Endothelial cell of umbilical vein (primary cell): ENCODE measurements at regions not wholly inside any gene's neighbourhood (a gene's known extent, or its start where the extent isn't known, plus 50 kb on each side); places are given as distances from the start of the nearest gene placed in this dataset.

Experiments used
- BruUV-seq: library from RNA; stranded (reverse); fragments of 400-500 nt; replicated peaks from 2 replicates; lab custom pipeline; 2021; lab: Mats Ljungman, UMichigan
- CTCF ChIA-PET: fragments of 300-600, 350-600 bp; sonication (Branson Sonifier 250); formaldehyde crosslinking; loops from one replicate; lab custom pipeline; 2021; ENCODE audit warnings: antibody characterized with exemption, inconsistent platforms; lab: Charles Lee
- POLR2A ChIA-PET: fragments of 300-600, 350-600 bp; sonication (Branson Sonifier 250); formaldehyde crosslinking; loops from one replicate; lab custom pipeline; 2021; ENCODE audit warnings: antibody characterized with exemption, inconsistent platforms; lab: Charles Lee
- DNase-seq: peaks from one replicate; pipeline ENCODE4 v3.0.0-alpha.2; 2011; ENCODE audit warnings: low read depth, low spot score
- FAIRE-seq: peaks from 2 replicates; lab custom pipeline; 2011; peaks lifted over from hg19 to GRCh38; lab: Jason Lieb, UNC
- H2AFZ ChIP-seq: 2 replicates; pipeline ENCODE4 v1.6.0; 2012; ENCODE audit warnings: low read depth, low read length, control low read depth, inconsistent platforms
- H3K27ac ChIP-seq: 2 replicates; pipeline ENCODE4 v1.5.1; 2011; ENCODE audit warnings: low read depth, mild to moderate bottlenecking, control low read depth, low read length, moderate library complexity; ENCODE audit not compliant: insufficient read depth
- H3K27me3 ChIP-seq, 2 experiments: 2 replicates each; pipeline versions ENCODE4 v1.6.0 to v1.6.1; 2011; ENCODE audit warnings: low read length in 2 of 2, mixed read lengths in 1 of 2; ENCODE audit not compliant: control insufficient read depth in 2 of 2, insufficient read depth in 2 of 2
- H3K36me3 ChIP-seq, 2 experiments: 2 replicates in 1 of 2; 3 replicates in 1 of 2; pipeline ENCODE4 v1.5.1; 2011; ENCODE audit warnings: low read length in 2 of 2, mild to moderate bottlenecking in 1 of 2, moderate library complexity in 1 of 2; ENCODE audit not compliant: control insufficient read depth in 2 of 2, insufficient read depth in 2 of 2; ENCODE audit errors: extremely low read depth in 1 of 2
- H3K4me1 ChIP-seq: 3 replicates; pipeline ENCODE4 v1.5.1; 2011; ENCODE audit warnings: mild to moderate bottlenecking, low read length; ENCODE audit not compliant: control insufficient read depth, insufficient read depth; ENCODE audit errors: extremely low read depth
- H3K4me2 ChIP-seq: 2 replicates; pipeline ENCODE4 v1.6.1; 2011; ENCODE audit warnings: low read length, control low read depth, mixed read lengths; ENCODE audit not compliant: insufficient read depth
- H3K4me3 ChIP-seq, 3 experiments: fragments of 200-600 bp in 1 of 3; sonication (generic), shearing (Covaris generic) in 1 of 3; replicated peaks in 1 of 3; 2 replicates each; pipeline ENCODE4 v1.5.1; 2011 to 2016; ENCODE audit warnings: control low read depth in 3 of 3, low read length in 3 of 3, mild to moderate bottlenecking in 2 of 3, inconsistent platforms in 1 of 3, low read depth in 1 of 3, moderate library complexity in 1 of 3; ENCODE audit not compliant: insufficient read depth in 1 of 3
- H3K79me2 ChIP-seq: 2 replicates; pipeline ENCODE4 v1.6.0; 2012; ENCODE audit warnings: low read length, inconsistent platforms; ENCODE audit not compliant: control insufficient read depth, insufficient read depth
- H3K9ac ChIP-seq: replicated peaks from 2 replicates; pipeline ENCODE3; 2011; ENCODE audit warnings: low read length, control low read depth; ENCODE audit not compliant: insufficient read depth; ENCODE audit errors: extremely low read depth
- H3K9me1 ChIP-seq: replicated peaks from 3 replicates; pipeline ENCODE4 v1.6.0; 2011; ENCODE audit warnings: mild to moderate bottlenecking, low read length; ENCODE audit not compliant: control insufficient read depth, insufficient read depth; ENCODE audit errors: extremely low read depth
- H3K9me3 ChIP-seq: replicated peaks from 2 replicates; pipeline ENCODE4 v1.5.1; 2012; ENCODE audit warnings: low read length, inconsistent platforms; ENCODE audit not compliant: control insufficient read depth, insufficient read depth
- H4K20me1 ChIP-seq: replicated peaks from 2 replicates; pipeline ENCODE3; 2011; ENCODE audit warnings: mild to moderate bottlenecking, low read length; ENCODE audit not compliant: control insufficient read depth, insufficient read depth; ENCODE audit errors: extremely low read depth
- EZH2 ChIP-seq: IDR thresholded peaks from 2 replicates; pipeline ENCODE4 v1.6.1; 2012; ENCODE audit warnings: borderline replicate concordance, low read depth, mild to moderate bottlenecking, moderate library complexity, low read length, inconsistent platforms; ENCODE audit not compliant: severe bottlenecking
- FOS ChIP-seq: IDR thresholded peaks from 2 replicates; pipeline ENCODE4 v1.6.1; 2011; ENCODE audit warnings: mild to moderate bottlenecking, low read length, moderate library complexity, borderline replicate concordance; ENCODE audit not compliant: insufficient read depth
- GATA2 ChIP-seq: IDR thresholded peaks from 2 replicates; pipeline ENCODE4 v1.7.0; 2011; ENCODE audit warnings: low read depth, mild to moderate bottlenecking, moderate library complexity, mixed read lengths, low read length; ENCODE audit not compliant: insufficient read length, insufficient read depth
- JUN ChIP-seq: IDR thresholded peaks from 2 replicates; pipeline ENCODE4 v1.6.1; 2011; ENCODE audit warnings: borderline replicate concordance, low read depth; ENCODE audit not compliant: insufficient read length, insufficient read depth
- MYC ChIP-seq: IDR thresholded peaks from one replicate; pipeline ENCODE4 v1.6.1; 2011; ENCODE audit warnings: mild to moderate bottlenecking, low read depth, low read length
- POLR2A ChIP-seq: IDR thresholded peaks from 2 replicates; pipeline ENCODE4 v1.6.1; 2012; ENCODE audit warnings: low read depth, mild to moderate bottlenecking, control low read depth, low read length
- POLR2AphosphoS5 ChIP-seq: IDR thresholded peaks from 2 replicates; pipeline ENCODE4 v1.6.1; 2012; ENCODE audit warnings: low read depth, mild to moderate bottlenecking, control low read depth, low read length, moderate library complexity; ENCODE audit not compliant: insufficient read depth
- dilution Hi-C: fragments of 300-500 bp; cut with MboI; formaldehyde crosslinking; loops from one replicate; pipeline ENCODE4 v1.15.0; 2019; ENCODE audit warnings: low sequenced_read_pairs; ENCODE audit not compliant: extremely low pct_ligation_motif_present
- intact Hi-C: fragments of 100-400 bp; cut with micrococcal nuclease; formaldehyde crosslinking; loops from one replicate; pipeline ENCODE4 v1.10.0; 2022
- TF ChIP-seq, protein P1 (sequence below): IDR thresholded peaks from 2 replicates; pipeline ENCODE4 v1.6.1; 2011; ENCODE audit not compliant: insufficient read depth, insufficient read length
- TF ChIP-seq, protein P2 (sequence below), 2 donors: IDR thresholded peaks; 1 replicate in 1 of 2; 2 replicates in 1 of 2; pipeline ENCODE4 v1.5.1; 2011; ENCODE audit warnings: low read length in 2 of 2, mild to moderate bottlenecking in 2 of 2, moderate library complexity in 2 of 2, control low read depth in 1 of 2, inconsistent platforms in 1 of 2, low read depth in 1 of 2; ENCODE audit not compliant: insufficient read depth in 1 of 2; ENCODE audit errors: extremely low read depth in 1 of 2

DNA sequence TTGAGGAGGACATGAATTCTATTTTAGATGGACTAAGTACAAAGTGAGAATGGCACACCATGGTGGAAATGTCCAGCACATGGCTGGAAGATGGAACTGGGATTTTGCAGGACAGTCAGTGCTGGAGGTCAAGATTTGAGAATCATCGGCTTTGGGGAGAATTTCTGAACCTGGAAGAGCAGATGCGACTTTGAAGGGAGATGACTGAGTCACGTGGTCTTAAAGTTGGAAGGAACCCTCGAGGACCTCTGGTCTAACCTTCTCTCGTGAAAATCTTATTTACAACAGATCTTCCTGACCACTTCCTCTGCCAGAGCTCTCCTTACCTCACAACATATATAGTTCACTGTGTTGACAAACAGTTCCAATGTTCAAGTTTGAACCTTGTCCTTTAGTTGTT lies 415.4 kb downstream of the ATP23 start:
- H3K4me3 ChIP-seq = no peak overlapping the region
- H3K4me2 ChIP-seq = no peak overlapping the region
- no peak overlapping the region for H3K27ac ChIP-seq
- H3K36me3 ChIP-seq = no peaks in the 10 kb centered on the region
- H3K4me1 ChIP-seq = no peaks in the 10 kb centered on the region
- intact Hi-C loops = no loop called here
- no peak overlapping the region for H2AFZ ChIP-seq
- no peaks in the 10 kb centered on the region for H4K20me1 ChIP-seq
- H3K79me2 ChIP-seq = no peaks in the 10 kb centered on the region
- no peaks in the 10 kb centered on the region for H3K9me3 ChIP-seq
- no peaks in the 10 kb centered on the region for H3K9me1 ChIP-seq
- TF ChIP-seq GATA2 = no peak
- TF ChIP-seq EZH2 = no peak
- TF ChIP-seq POLR2A = no peak
- no peak for TF ChIP-seq FOS
- TF ChIP-seq MYC = no peak
- TF ChIP-seq, protein P1, sequence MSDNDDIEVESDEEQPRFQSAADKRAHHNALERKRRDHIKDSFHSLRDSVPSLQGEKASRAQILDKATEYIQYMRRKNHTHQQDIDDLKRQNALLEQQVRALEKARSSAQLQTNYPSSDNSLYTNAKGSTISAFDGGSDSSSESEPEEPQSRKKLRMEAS = no peak
- TF ChIP-seq JUN = no peak
- TF ChIP-seq, protein P2, sequence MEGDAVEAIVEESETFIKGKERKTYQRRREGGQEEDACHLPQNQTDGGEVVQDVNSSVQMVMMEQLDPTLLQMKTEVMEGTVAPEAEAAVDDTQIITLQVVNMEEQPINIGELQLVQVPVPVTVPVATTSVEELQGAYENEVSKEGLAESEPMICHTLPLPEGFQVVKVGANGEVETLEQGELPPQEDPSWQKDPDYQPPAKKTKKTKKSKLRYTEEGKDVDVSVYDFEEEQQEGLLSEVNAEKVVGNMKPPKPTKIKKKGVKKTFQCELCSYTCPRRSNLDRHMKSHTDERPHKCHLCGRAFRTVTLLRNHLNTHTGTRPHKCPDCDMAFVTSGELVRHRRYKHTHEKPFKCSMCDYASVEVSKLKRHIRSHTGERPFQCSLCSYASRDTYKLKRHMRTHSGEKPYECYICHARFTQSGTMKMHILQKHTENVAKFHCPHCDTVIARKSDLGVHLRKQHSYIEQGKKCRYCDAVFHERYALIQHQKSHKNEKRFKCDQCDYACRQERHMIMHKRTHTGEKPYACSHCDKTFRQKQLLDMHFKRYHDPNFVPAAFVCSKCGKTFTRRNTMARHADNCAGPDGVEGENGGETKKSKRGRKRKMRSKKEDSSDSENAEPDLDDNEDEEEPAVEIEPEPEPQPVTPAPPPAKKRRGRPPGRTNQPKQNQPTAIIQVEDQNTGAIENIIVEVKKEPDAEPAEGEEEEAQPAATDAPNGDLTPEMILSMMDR (IDR thresholded peaks at IDR 0.05; ENCODE audit: extremely low read depth in 1 of 2, insufficient read depth in 1 of 2, low read depth in 1 of 2, low read length in 2 of 2) = no peak
- TF ChIP-seq POLR2AphosphoS5 = no peak
- POLR2A ChIA-PET = no interaction called here
- no TSS peak for BruUV-seq
- H3K27me3 ChIP-seq = no peaks in the 10 kb centered on the region
- dilution Hi-C loops = no loop called here
- DNase-seq (no peak), FAIRE-seq (no peak)
- CTCF ChIA-PET = interaction anchor here (0.8 kb wide), 1 partner anchor 87 kb away, joined by 4 read pairs; no protein-coding TSS in a partner anchor
- no peak overlapping the region for H3K9ac ChIP-seq
